ENCODE measurements at regions not wholly inside any gene's neighbourhood (a gene's known extent, or its start where the extent isn't known, plus 50 kb on each side); places are given as distances from the start of the nearest gene placed in this dataset.

DNA sequence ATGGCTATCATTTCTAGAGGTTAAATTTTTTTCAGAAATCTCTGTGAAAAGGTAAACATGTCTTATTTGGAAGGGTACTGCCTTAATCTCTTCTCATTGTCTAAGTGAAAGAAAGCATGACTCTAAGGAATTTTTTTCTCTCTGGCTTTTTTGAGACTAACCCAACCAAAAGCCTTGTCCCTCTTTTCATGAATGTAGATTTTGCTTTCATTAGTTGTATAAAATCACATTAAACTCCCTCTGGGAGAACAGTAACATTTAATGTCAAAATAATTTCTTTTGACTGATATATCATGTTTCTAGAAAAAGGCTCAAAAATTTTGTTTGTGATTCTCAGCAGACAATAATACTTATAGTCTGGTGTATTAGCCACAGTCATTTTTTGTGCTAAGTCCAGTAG, 168.4 kb upstream of the SPOPL start:
- FAIRE-seq: no peak
- Mint-ChIP-seq H3K27ac (ENCODE audit: unreplicated experiment) (no peak overlapping the region), H3K4me3 (ENCODE audit: unreplicated experiment) (no peak overlapping the region), H3K36me3 (ENCODE audit: low read depth, unreplicated experiment) (no peaks in the 10 kb centered on the region), H3K9me3 (ENCODE audit: unreplicated experiment) (no peaks in the 10 kb centered on the region), H3K27me3 (ENCODE audit: low read depth, unreplicated experiment) (no peaks in the 10 kb centered on the region), H3K4me1 (ENCODE audit: low read depth, unreplicated experiment) (peaks cover 17% of the 10 kb centered on the region)
- Histone ChIP-seq H3K4me2 (ENCODE audit: low read length) (no peak overlapping the region), H3K4me3 (ENCODE audit: insufficient read depth, low read depth, low read length) (no peak overlapping the region), H3K79me2 (ENCODE audit: insufficient read depth, low read length) (no peaks in the 10 kb centered on the region), H3K36me3 (ENCODE audit: insufficient read depth, low read length) (no peaks in the 10 kb centered on the region), H3K27ac (ENCODE audit: low read depth, low read length) (no peak overlapping the region), H3K9me3 (ENCODE audit: insufficient read depth, low read depth, low read length) (no peaks in the 10 kb centered on the region), H3K27me3 (ENCODE audit: insufficient read depth, low read length) (no peaks in the 10 kb centered on the region), H2AFZ (ENCODE audit: low read depth, low read length) (no peak overlapping the region), H4K20me1 (ENCODE audit: insufficient read depth, low read length) (no peaks in the 10 kb centered on the region), H3K4me1 (ENCODE audit: insufficient read depth, low read length) (no peaks in the 10 kb centered on the region), H3K9ac (ENCODE audit: low read length) (no peak overlapping the region)
- no peak for TF ChIP-seq CTCF (IDR thresholded peaks at IDR 0.05; ENCODE audit: insufficient read depth, low read depth, low read length)
- no peak for TF ChIP-seq EZH2 (IDR thresholded peaks at IDR 0.05; ENCODE audit: insufficient read depth, low read length)
- no peak for DNase-seq (ENCODE audit: low read depth)

- no peak overlapping the region for H3K9ac ChIP-seq (ENCODE audit: low read length)
- H4K20me1 ChIP-seq (ENCODE audit: insufficient read depth, low read length): no peaks in the 10 kb centered on the region
- H3K27ac ChIP-seq (ENCODE audit: low read depth, low read length): no peak overlapping the region
- H3K9me3 ChIP-seq (ENCODE audit: insufficient read depth, low read depth, low read length): no peaks in the 10 kb centered on the region
- H3K27me3 ChIP-seq (ENCODE audit: insufficient read depth, low read length): no peaks in the 10 kb centered on the region
- DNase-seq (ENCODE audit: low read depth): no peak
- no peaks in the 10 kb centered on the region for H3K36me3 ChIP-seq (ENCODE audit: insufficient read depth, low read length)
- Mint-ChIP-seq H3K27ac (ENCODE audit: unreplicated experiment) (no peak overlapping the region), H3K9me3 (ENCODE audit: unreplicated experiment) (no peaks in the 10 kb centered on the region), H3K4me3 (ENCODE audit: unreplicated experiment) (no peak overlapping the region), H3K27me3 (ENCODE audit: low read depth, unreplicated experiment) (no peaks in the 10 kb centered on the region), H3K4me1 (ENCODE audit: low read depth, unreplicated experiment) (peaks cover 17% of the 10 kb centered on the region), H3K36me3 (ENCODE audit: low read depth, unreplicated experiment) (no peaks in the 10 kb centered on the region)
- no peak for TF ChIP-seq EZH2 (IDR thresholded peaks at IDR 0.05; ENCODE audit: insufficient read depth, low read length)
- TF ChIP-seq CTCF (IDR thresholded peaks at IDR 0.05; ENCODE audit: insufficient read depth, low read depth, low read length): no peak
- no peak overlapping the region for H3K4me3 ChIP-seq (ENCODE audit: insufficient read depth, low read depth, low read length)
- H3K4me2 ChIP-seq (ENCODE audit: low read length): no peak overlapping the region
- no peaks in the 10 kb centered on the region for H3K79me2 ChIP-seq (ENCODE audit: insufficient read depth, low read length)
- FAIRE-seq: no peak
- H2AFZ ChIP-seq (ENCODE audit: low read depth, low read length): no peak overlapping the region
- H3K4me1 ChIP-seq (ENCODE audit: insufficient read depth, low read length): no peaks in the 10 kb centered on the region
These were observed 167.9 kb upstream of the SPOPL start for GRCh38 chr2:138333677-138334076.

DNA sequence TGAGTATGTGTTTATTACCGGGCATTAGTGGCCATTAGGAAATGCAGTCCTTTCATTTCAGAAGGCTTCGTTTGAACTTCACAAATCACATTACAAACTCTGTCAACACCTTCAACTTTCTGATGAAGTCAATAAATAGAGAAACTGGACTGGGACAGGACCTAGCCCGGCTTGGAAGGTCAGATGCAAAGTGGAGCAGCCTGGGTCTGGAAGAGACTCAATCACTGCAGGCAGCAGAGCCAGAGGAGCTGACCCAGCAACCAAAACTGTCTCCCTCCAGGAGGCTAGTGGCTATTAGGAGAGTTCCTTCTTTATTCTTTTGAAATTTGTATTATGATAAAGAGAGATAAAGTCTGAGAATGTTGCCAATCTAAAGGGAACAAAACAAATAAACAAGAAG, 167.2 kb upstream of the SPOPL start:
- Mint-ChIP-seq H3K9me3 (ENCODE audit: unreplicated experiment) (no peaks in the 10 kb centered on the region), H3K27me3 (ENCODE audit: low read depth, unreplicated experiment) (no peaks in the 10 kb centered on the region), H3K4me1 (ENCODE audit: low read depth, unreplicated experiment) (peaks cover 13% of the 10 kb centered on the region), H3K27ac (ENCODE audit: unreplicated experiment) (no peak overlapping the region), H3K4me3 (ENCODE audit: unreplicated experiment) (no peak overlapping the region), H3K36me3 (ENCODE audit: low read depth, unreplicated experiment) (no peaks in the 10 kb centered on the region)
- TF ChIP-seq EZH2 (IDR thresholded peaks at IDR 0.05; ENCODE audit: insufficient read depth, low read length) (no peak), CTCF (IDR thresholded peaks at IDR 0.05; ENCODE audit: insufficient read depth, low read depth, low read length) (no peak)
- H3K9me3 ChIP-seq (ENCODE audit: insufficient read depth, low read depth, low read length): no peaks in the 10 kb centered on the region
- no peak overlapping the region for H3K4me2 ChIP-seq (ENCODE audit: low read length)
- no peaks in the 10 kb centered on the region for H3K36me3 ChIP-seq (ENCODE audit: insufficient read depth, low read length)
- no peaks in the 10 kb centered on the region for H3K4me1 ChIP-seq (ENCODE audit: insufficient read depth, low read length)
- FAIRE-seq: no peak
- no peaks in the 10 kb centered on the region for H3K27me3 ChIP-seq (ENCODE audit: insufficient read depth, low read length)
- DNase-seq (ENCODE audit: low read depth): no peak
- H4K20me1 ChIP-seq (ENCODE audit: insufficient read depth, low read length): no peaks in the 10 kb centered on the region
- H3K79me2 ChIP-seq (ENCODE audit: insufficient read depth, low read length): no peaks in the 10 kb centered on the region
- no peak overlapping the region for H2AFZ ChIP-seq (ENCODE audit: low read depth, low read length)
- no peak overlapping the region for H3K4me3 ChIP-seq (ENCODE audit: insufficient read depth, low read depth, low read length)
- H3K27ac ChIP-seq (ENCODE audit: low read depth, low read length): no peak overlapping the region
- H3K9ac ChIP-seq (ENCODE audit: low read length): no peak overlapping the region
